ENCODE measurements at regions not wholly inside any gene's neighbourhood (a gene's known extent, or its start where the extent isn't known, plus 50 kb on each side); places are given as distances from the start of the nearest gene placed in this dataset.

DNA sequence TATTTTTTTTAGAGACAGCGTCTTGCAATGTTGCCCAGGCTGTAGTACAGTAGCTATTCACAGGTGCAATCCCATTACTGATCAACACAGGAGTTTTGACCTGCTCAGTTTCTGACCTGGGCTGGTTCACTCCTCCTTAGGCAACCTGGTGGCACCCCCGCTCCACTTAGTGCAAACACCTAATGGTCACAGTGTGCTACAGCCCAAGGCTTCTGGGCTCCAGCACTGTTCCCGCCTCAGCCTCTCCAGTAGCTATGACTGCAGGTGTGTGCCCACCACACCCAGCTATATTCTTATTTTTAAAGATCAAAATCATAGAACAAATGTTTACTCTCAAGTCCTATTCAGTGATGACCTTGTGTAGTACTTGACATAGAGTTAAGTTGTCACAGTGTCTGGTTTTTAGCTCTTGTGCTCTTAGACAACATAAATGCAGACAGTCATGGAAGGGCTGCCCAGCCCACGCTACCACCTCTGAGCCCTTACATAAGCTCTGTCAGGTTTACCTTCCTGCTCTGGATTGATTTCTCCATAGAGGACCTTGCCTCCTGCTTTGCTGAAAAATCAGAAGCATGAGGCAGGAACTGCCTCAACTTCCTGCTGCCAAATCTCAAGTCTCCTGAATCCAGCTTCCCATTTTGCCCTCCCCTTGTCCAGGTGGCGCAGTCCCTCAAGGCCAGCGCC, 82.2 kb upstream of the SLC1A4 start (continued):
- no peak for TF ChIP-seq AGO2 (optimal IDR thresholded peaks at IDR 0.05; ENCODE audit: low read depth, low read length)
- peak; percentile 34; the same call in 1 of the 2 replicates for TF ChIP-seq SAP130 (CRISPR knock-in tag; IDR thresholded peaks at IDR 0.05; ENCODE audit: low read depth)

DNA sequence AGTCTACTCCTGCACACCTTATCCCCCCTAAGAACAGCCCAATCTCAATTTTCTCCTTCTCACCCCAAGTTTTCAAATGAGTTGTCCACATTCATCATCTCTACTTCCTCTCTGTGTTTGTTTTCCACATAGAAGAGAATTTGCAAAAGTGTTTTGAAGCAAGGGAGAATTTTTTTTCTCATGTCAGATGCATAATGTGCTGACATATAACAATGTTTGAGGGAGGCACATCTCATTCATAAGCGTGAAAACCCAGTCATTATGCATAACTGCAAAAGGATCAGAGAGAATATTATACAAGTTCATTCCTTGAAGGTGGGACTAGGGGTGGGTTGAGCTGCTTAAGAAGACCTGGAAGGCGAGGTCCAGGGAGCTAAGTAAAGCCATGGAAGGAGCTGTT, 80.8 kb upstream of the SLC1A4 start:
- 8% methylated on average over 2 of the region's 2 CpGs for WGBS (ENCODE audit: low lambda C conversion rate)
- no peak for FAIRE-seq
- Histone ChIP-seq H3K27me3 (ENCODE audit: control insufficient read depth in 1 of 2, insufficient read depth in 2 of 2, low read length in 2 of 2) (peaks cover 1 to 8% of the 10 kb centered on the region in 2 experiments; a peak in 2 of 5 replicates), H3K9me3 (ENCODE audit: low read length) (no peaks in the 10 kb centered on the region), H2AFZ (ENCODE audit: low read length) (no peak overlapping the region), H3K9ac (ENCODE audit: insufficient read depth, low read depth, low read length) (no peak overlapping the region), H3K36me3 (replicated peaks in 1 of 2; ENCODE audit: control insufficient read depth in 1 of 2, insufficient read depth in 2 of 2, low read length in 2 of 2) (no peaks in the 10 kb centered on the region), H3K79me2 (ENCODE audit: insufficient read depth, low read length) (no peaks in the 10 kb centered on the region), H3K4me1 (ENCODE audit: insufficient read depth, low read length) (peaks cover 35% of the 10 kb centered on the region), H3K27ac (ENCODE audit: extremely low read length, insufficient read depth, low read length) (no peak overlapping the region), H4K20me1 (ENCODE audit: insufficient read depth, low read length) (no peaks in the 10 kb centered on the region), H3K4me3 (replicated peaks in 1 of 3; ENCODE audit: insufficient read depth in 1 of 3, low read depth in 2 of 3, low read length in 3 of 3) (no peak overlapping the region), H3K4me2 (ENCODE audit: low read depth, low read length) (no peak overlapping the region)
- peak; percentile 60 for TF ChIP-seq MAFF (IDR thresholded peaks at IDR 0.05; ENCODE audit: low read depth, low read length)
- TF ChIP-seq TARDBP (CRISPR knock-in tag; IDR thresholded peaks at IDR 0.05): no peak
- no peak for TF ChIP-seq ZNF747 (CRISPR knock-in tag; IDR thresholded peaks at IDR 0.05; ENCODE audit: borderline replicate concordance)
- TF ChIP-seq, protein P1, sequence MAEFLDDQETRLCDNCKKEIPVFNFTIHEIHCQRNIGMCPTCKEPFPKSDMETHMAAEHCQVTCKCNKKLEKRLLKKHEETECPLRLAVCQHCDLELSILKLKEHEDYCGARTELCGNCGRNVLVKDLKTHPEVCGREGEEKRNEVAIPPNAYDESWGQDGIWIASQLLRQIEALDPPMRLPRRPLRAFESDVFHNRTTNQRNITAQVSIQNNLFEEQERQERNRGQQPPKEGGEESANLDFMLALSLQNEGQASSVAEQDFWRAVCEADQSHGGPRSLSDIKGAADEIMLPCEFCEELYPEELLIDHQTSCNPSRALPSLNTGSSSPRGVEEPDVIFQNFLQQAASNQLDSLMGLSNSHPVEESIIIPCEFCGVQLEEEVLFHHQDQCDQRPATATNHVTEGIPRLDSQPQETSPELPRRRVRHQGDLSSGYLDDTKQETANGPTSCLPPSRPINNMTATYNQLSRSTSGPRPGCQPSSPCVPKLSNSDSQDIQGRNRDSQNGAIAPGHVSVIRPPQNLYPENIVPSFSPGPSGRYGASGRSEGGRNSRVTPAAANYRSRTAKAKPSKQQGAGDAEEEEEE (CRISPR knock-in tag; IDR thresholded peaks at IDR 0.05; ENCODE audit: borderline replicate concordance): no peak
- peak; percentile 54 to 72; a peak in 3 of 4 replicates for TF ChIP-seq MAFK (conservative IDR thresholded peaks at IDR 0.05 in 1 of 2, IDR thresholded peaks at IDR 0.05 in 1 of 2; ENCODE audit: low read length in 2 of 2)
- no peak for TF ChIP-seq ZBTB42 (CRISPR knock-in tag; IDR thresholded peaks at IDR 0.05)
- TF ChIP-seq NFE2L2 (IDR thresholded peaks at IDR 0.05; ENCODE audit: low read length): no peak
- intact Hi-C loops (cut with micrococcal nuclease; ENCODE audit: unreplicated experiment): no loop called here
- ChIA-PET CTCF (ENCODE audit: low intra/inter-chr PET ratio, low total read pairs) (no interaction called here), POLR2A (interaction anchor here (1.5 kb wide), 1 partner anchor 148 kb away, joined by 4 read pairs; the partner anchor contains the start of gene CEP68)
- ATAC-seq: no peak
- in situ Hi-C loops (cut with HindIII; ENCODE audit: extremely low pct_ligation_motif_present, low pct_unique_long_range_greater_than_20kb): loop anchor here (25.0 kb wide), 1 partner anchor 279 kb away; no protein-coding TSS in a partner anchor
- no TSS peak for BruUV-seq (replicated peaks)
- no peak for DNase-seq (ENCODE audit: low spot score)

All from HepG2 (cell line).